Umbilical cord (tissue), 1 donor: ENCODE measurements at regions not wholly inside any gene's neighbourhood (a gene's known extent, or its start where the extent isn't known, plus 50 kb on each side); places are given as distances from the start of the nearest gene placed in this dataset.

Experiments used
- DNase-seq: peaks from one replicate; pipeline ENCODE4 v3.0.0-alpha.2; 2015; ENCODE audit warnings: low spot score

- DNase-seq, result no peak
These were observed 213.5 kb upstream of the LHX5 start for GRCh38 chr12:113684908-113685782.

DNA sequence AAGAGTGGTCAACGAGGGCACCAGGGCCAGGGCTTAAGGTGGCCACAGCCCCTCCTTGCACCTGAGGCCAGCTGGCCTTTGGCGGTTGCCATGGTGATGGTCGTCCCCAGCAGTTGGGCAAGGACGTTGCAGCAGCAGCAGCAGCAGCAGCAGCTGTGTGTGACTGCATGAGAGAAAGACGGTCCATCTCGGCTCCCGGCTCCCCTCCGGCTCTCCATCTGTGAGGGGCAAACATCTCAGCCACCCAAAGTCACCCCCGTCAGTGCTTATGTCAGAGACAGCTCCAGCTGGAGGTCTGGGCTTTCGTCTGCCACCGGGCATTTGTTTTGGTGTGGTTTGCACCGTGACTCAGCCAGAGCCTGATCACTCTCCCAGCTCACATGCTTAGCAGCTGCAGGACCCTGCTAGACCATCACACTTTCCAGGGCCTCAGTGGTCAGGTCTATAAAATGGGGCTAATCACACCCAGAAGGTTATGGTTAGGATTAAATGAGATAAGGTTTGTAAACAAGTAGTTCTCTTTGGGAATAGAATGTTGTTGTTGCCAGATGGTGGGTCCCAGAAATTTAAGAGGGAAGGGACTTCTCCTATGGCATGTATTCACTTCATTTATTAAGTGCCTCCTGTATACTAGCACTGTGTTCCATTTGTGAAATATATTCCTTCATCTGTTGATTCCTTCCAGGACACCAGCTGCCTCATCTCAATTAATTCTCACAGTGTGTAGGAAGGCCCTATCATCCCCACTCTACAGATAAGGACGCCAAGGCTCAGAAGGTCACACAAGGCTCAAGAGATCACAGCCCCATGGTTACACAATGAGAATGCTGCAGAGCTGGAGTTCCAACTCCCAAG is 212.6 kb upstream of the LHX5 start:
- DNase-seq, result no peak

DNA sequence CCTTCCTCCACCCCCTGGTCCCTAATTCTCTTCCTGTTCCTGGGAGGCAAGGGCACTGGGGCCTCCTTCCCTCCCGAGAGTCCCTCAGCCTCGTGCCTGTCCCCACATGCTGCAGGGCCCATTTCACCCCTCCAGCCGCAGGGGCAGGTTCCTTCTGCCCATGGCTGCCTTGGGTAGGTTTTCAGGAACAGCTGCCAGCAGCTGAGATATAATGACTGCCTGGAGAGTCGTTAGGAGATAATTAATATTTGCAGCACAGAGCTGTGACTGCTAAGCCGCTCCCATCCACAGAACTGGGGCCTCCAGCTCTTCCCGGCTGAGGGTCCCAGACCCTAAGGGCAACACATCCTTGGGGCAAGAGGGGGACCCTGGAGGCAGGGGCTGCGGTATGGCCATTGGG is 211.9 kb upstream of the LHX5 start:
- DNase-seq, result no peak

DNA sequence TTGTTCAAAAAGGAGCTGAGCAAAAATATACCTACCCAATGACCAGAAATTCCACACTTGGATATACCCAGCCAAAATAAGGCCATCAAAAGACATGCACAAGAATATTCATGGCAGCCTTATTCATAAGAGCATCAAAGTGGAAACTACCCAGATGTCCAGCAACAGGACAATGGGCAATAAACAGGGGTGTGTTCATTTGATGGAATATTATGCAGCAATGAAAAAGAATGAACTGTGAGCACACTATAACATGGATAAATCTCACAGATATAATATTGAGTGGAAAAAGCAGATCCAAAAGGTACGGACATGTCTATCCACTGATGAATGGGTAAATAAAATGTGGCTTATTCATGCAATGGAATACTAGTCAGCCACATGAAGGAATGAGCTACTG is 209.2 kb upstream of the LHX5 start:
- no peak for DNase-seq

GRCh38 chr12:113678223-113679119 is 206.8 kb upstream of the LHX5 start:
- DNase-seq, result no peak

DNA sequence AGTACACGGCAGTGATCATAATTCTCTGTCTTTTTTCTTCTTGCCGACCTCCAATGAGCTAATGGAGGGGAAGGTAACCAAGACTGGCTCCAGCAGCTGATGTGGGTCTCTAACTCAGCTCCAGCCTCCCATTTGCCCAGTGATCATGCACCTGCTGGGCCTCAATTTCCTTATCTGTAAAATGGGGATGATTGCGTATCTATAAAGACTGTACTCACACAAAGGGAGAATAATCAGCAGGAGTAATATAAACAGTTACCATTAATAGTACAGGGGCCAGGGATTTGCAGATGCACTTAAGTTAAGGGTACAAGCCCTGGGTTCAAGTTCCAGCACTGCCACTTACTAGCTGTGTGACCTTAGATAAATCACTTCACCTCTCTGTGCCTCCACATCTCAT is 204.9 kb upstream of the LHX5 start:
- DNase-seq, result no peak

DNA sequence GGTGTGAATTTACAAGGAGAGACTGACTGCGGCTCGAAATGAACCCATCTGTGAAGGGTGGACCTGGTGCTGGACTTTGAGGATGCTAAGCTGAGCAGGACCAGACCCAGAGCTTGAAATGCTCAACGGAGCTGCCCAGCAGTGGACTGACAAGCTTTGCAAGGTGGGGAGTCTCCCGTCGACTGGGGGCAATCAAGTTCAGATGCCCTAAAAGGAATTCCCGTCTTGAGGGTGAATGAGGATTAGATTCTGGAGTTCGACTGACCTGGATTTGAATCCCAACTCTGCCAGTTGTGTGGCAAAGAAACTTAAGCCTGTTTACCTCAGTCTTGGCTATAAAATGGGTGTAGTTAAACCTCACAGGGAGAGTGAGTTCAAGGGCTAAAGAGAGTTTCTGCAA is 204.4 kb upstream of the LHX5 start:
- DNase-seq, result no peak

- no peak for DNase-seq
These were observed 203.3 kb upstream of the LHX5 start for GRCh38 chr12:113674996-113675395.

GRCh38 chr12:113674302-113674701 is 202.6 kb upstream of the LHX5 start:
- no peak for DNase-seq

- DNase-seq, result no peak
These were observed 202.0 kb upstream of the LHX5 start for GRCh38 chr12:113673458-113674238.

- DNase-seq, result no peak
These were observed 199.1 kb upstream of the LHX5 start for GRCh38 chr12:113670742-113671141.

- no peak for DNase-seq
These were observed 196.1 kb upstream of the LHX5 start for GRCh38 chr12:113667676-113668356.

- DNase-seq, result no peak
These were observed 195.4 kb upstream of the LHX5 start for GRCh38 chr12:113667095-113667494.

DNA sequence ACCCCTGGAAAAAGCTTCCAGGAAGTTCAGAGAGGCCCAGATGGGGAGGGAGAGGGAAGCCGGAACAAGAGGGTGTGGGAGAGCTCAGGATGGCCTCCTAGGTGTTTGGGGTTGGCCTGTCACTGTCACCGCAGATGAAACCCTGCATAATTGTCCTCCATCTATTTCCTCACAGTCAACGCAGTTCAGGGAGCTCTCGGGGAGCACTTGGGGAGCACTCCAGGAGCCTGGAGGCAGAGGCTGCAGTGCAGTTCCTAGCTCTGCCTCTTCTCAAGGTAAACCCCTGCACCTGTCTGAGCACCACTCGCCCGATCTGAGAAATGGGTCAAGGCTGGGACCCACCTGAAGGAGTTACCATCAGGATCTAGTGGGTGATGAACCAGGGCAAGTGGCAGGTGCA is 194.6 kb upstream of the LHX5 start:
- DNase-seq, result no peak

DNA sequence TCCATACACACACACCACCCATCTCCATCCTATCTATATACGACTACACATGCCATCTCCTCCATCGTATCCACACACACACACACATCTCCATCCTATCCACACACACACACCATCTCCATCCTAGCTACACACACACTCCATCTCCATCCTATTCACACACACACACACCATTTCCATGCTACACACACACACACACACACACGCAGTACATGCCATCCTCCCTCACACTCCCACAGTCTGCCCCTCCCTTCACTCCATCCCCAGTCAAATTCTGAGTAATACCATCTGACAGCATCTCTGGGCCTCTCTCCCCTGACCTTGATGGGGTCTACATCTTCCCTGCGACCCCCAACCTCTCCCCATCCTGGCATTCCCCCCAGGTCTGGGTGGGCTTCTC is 193.8 kb upstream of the LHX5 start:
- DNase-seq, result no peak

- no peak for DNase-seq
These were observed 192.6 kb upstream of the LHX5 start for GRCh38 chr12:113664224-113664681.

DNA sequence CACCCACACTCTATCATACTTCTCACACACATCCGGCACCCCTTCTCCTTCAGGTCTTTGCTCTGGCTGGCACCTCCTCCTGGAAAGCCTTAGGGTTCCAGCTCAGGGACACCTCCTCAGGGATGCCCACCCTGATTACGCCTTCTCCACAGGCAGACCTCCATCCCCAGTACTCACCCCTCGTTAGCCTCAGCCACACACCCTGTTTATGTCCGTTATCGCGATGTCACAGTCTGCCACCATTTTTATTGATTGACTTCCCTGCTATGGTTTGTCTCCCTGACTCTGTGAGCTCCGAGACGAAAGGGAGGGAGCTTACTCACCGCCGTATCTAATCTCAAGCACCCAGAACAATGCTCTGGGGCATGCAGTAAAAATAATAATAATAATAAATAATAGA is 191.7 kb upstream of the LHX5 start:
- no peak for DNase-seq

- no peak for DNase-seq
These were observed 189.3 kb upstream of the LHX5 start for GRCh38 chr12:113660936-113661335.

- DNase-seq, result no peak
These were observed 187.7 kb upstream of the LHX5 start for GRCh38 chr12:113659416-113659815.

- DNase-seq, result no peak
These were observed 187.3 kb upstream of the LHX5 start for GRCh38 chr12:113659015-113659414.
